GM21717 (cell line): ENCODE measurements at regions not wholly inside any gene's neighbourhood (a gene's known extent, or its start where the extent isn't known, plus 50 kb on each side); places are given as distances from the start of the nearest gene placed in this dataset.
"Not testable (repeated sequence)": the region's sequence is repeated elsewhere in the genome, so short reads cannot be mapped to it uniquely, and the experiment has no call there.

ENCODE experiments used
- ATAC-seq: cut with Tn5 transposase; IDR thresholded peaks from one replicate; pipeline ENCODE4 v1.9.1; 2021; ENCODE audit warnings: mild to moderate bottlenecking, moderate library complexity; ENCODE audit not compliant: unreplicated experiment

DNA sequence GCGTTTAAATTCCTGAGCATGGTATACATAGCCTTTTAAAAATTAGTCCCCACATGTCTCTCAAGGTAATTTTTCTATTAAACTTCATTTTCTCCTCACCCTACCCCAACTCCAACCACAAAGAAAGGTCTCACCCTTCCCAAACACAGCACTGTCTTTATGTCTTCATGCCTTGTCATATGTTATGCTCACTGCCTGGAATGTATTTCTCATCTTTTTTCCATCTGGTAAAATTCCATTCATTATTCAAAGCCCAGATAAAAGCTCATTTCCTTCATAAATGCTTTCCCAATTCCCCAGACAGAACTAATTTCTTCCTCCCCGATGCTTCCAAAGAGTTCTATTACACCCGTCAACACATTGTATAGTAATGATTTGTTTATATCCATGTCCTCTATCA lies 302.0 kb downstream of the ALDH8A1 start:
- no peak for ATAC-seq

DNA sequence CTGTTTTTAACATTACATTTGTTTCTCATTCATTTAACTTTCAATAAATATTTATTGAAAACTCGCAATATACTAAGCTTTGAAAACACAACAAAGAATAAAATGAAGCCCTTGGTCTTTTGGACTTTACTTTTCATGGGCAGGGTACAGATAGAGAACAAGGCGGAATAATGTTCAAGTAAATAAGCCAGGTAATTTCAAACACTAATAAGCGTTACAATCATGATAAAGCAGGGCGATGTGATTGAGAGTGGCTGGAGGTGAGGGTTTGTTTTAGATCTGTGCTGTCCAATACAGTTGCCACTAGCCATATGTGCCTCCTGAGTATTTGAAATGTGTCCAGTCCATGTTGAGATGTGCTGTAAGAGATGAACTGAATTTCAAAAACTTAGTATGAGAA lies 307.1 kb downstream of the ALDH8A1 start:
- no peak for ATAC-seq

- no peak for ATAC-seq
Observed at GRCh38 chr6:134642279-134642678, 307.6 kb downstream of the ALDH8A1 start.

DNA sequence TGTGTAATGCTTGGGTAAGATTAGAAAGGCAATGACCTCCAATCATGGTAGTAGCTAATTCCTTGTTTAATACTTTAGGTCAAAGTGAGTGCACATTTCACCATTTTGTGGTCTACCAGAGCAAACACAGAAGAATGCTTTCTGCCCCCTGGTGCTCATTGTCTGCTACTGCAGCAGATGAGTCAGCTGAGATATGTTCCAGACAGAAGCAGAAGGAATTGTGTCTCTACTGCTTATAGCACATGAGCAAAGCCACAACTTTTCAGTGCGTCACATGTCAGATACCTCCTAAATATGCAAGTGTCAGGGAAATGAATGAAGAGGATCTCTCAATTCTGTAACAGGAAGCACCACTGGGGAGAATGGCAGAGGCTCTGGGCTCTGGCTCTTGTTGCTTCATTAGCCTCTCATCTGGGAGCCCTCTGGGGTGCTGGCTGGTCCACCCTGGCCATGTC lies 308.9 kb downstream of the ALDH8A1 start:
- peak; percentile 79 for ATAC-seq

- ATAC-seq = no peak
Observed at GRCh38 chr6:134640229-134640628, 309.7 kb downstream of the ALDH8A1 start.

GRCh38 chr6:134637847-134638437 lies 312.0 kb downstream of the ALDH8A1 start:
- no peak for ATAC-seq

GRCh38 chr6:134637282-134637681 lies 312.6 kb downstream of the ALDH8A1 start:
- ATAC-seq = no peak

GRCh38 chr6:134636186-134636799 lies 313.6 kb downstream of the ALDH8A1 start:
- ATAC-seq = peak; percentile 66

DNA sequence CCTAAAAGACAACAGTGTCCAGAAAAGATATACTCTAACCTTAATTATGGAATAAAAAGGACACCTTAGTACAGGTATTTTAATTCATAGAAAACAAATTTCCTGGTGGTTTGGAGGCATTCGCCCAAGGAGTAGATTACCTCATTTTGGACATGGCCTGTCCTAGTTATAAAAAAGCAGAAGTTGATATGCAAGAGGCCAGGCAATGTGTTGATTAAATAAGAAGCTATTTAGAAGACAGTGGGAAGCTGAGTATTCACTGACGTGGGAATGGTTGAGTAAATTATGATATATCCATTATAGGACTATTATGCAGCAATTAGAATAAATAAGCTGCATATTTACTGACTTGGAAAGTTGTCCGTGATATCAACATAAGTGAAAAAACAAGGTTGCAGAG lies 314.9 kb downstream of the ALDH8A1 start:
- ATAC-seq = no peak

- ATAC-seq = no peak
Observed at GRCh38 chr6:134634466-134634865, 315.4 kb downstream of the ALDH8A1 start.

- ATAC-seq = not testable (repeated sequence)
Observed at GRCh38 chr6:134632982-134633940, 315.3 kb upstream of the SGK1 start.

- no peak for ATAC-seq
Observed at GRCh38 chr6:134632024-134632423, 314.1 kb upstream of the SGK1 start.

DNA sequence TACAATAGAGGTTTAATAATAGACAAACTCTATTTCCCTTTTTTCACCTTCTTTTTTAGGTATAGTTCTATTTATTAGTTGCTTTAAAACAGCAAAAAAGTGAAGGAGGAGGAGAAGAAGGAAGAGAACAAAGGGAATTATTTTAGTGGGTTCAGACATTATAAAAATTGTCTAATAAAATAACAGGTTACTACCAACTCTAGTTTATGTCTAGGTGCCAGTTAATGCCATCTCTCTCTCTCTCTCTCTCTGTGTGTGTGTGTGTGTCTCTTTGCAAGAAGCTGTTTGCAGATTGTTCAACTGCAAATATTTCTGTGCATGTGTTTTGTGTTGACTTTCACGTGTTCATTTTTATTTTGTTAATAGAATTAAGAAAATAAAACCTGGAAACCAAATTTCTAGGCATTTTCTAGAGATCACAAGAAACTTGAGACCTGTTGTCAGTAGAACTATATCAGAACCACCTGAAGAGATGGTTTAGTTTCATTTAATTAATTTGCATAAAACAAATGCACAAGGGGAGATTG lies 313.5 kb upstream of the SGK1 start:
- no peak for ATAC-seq

- peak; percentile 52 for ATAC-seq
Observed at GRCh38 chr6:134630508-134631121, 312.7 kb upstream of the SGK1 start.

GRCh38 chr6:134628154-134628553 lies 310.2 kb upstream of the SGK1 start:
- ATAC-seq = no peak

DNA sequence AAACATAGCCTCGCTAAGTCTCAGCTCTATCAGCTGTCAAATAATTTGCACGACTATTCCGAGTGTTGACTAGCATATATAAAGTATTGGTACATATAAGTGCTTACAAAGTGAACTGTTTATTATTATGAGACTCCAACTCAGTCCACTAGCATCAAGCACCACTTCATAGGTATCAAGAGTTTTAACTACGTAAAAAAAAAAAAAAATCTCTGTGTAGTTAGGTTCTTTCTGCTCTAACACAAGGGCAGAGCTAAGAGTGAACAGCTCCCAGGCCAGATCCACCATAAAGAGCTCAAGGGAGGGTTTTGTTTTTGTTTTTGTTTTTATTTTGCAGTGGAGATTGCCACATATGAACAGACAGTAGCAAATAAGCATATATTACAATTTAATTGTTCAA lies 309.8 kb upstream of the SGK1 start:
- ATAC-seq = no peak

DNA sequence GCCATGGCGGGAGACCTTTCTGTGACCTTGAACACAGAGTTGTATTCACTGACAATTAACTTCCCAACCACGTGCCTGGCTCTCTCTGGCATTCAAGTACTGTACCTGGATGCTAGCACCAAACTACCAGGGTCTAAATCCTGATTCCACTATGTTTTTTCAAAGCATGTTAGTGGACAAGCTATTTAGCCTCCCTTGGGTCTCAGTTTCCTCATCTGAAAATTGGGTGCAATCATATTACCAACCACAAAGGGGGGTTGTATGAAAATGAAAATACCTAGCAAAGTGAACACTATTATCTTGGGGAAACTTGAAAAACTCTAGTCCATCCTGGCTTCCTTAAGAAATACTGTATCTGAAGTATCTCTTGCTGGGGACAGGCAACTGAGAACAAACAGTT lies 308.7 kb upstream of the SGK1 start:
- no peak for ATAC-seq

- ATAC-seq = no peak
Observed at GRCh38 chr6:134626086-134626485, 308.2 kb upstream of the SGK1 start.

DNA sequence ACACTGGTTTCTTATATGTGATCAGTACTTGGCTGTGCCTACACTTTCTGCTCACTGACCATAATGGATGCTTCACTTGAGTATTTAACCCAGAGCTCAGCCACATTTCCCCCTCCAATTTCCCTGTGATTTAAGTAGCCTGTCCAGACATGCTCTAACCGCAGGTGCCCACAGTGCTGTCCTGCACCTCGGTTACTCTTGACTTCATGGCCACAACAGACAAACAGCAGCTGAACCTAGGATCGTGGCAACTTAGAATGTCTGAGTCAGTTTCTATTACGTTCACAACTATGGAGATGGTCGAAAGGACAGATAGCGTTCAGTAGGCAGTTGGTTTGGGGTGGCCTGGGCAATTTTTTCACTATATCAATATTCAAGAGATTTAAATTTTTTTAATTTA lies 306.9 kb upstream of the SGK1 start:
- ATAC-seq = no peak

- no peak for ATAC-seq
Observed at GRCh38 chr6:134623401-134623800, 305.5 kb upstream of the SGK1 start.
